IPS-NIHi7 (cell line): ENCODE measurements at regions not wholly inside any gene's neighbourhood (a gene's known extent, or its start where the extent isn't known, plus 50 kb on each side); places are given as distances from the start of the nearest gene placed in this dataset.
A peak's percentile ranks its signal among the peaks of the same experiment; 100 is the strongest.
"Not testable (repeated sequence)": the region's sequence is repeated elsewhere in the genome, so short reads cannot be mapped to it uniquely, and the experiment has no call there.

Experiments
- DNase-seq: peaks from one replicate; pipeline ENCODE4 v3.0.0; 2012; ENCODE audit warnings: mixed read lengths; ENCODE audit errors: extremely low spot score

GRCh38 chr2:176851889-176852483 is 360.6 kb upstream of the HNRNPA3 start:
- no peak for DNase-seq

GRCh38 chr2:176852667-176853066 is 359.9 kb upstream of the HNRNPA3 start:
- DNase-seq, result peak; percentile 48

GRCh38 chr2:176854062-176854461 is 358.5 kb upstream of the HNRNPA3 start:
- DNase-seq, result no peak

- no peak for DNase-seq
Observed at GRCh38 chr2:176854878-176855277, 357.7 kb upstream of the HNRNPA3 start.

- DNase-seq, result no peak
Observed at GRCh38 chr2:176856683-176857082, 355.9 kb upstream of the HNRNPA3 start.

- no peak for DNase-seq
Observed at GRCh38 chr2:176865336-176865735, 347.3 kb upstream of the HNRNPA3 start.

- DNase-seq, result peak; percentile 26
Observed at GRCh38 chr2:176872406-176872805, 340.2 kb upstream of the HNRNPA3 start.

- peak; percentile 18 for DNase-seq
Observed at GRCh38 chr2:176873403-176873802, 339.2 kb upstream of the HNRNPA3 start.

GRCh38 chr2:176876493-176877103 is 336.0 kb upstream of the HNRNPA3 start:
- no peak for DNase-seq

GRCh38 chr2:176879426-176879995 is 333.1 kb upstream of the HNRNPA3 start:
- no peak for DNase-seq

- not testable (repeated sequence) for DNase-seq
Observed at GRCh38 chr2:176882045-176882444, 330.5 kb upstream of the HNRNPA3 start.

- DNase-seq, result no peak
Observed at GRCh38 chr2:176885001-176885643, 327.5 kb upstream of the HNRNPA3 start.

- no peak for DNase-seq
Observed at GRCh38 chr2:176885661-176886060, 326.9 kb upstream of the HNRNPA3 start.

- DNase-seq, result no peak
Observed at GRCh38 chr2:176891105-176891504, 321.5 kb upstream of the HNRNPA3 start.

- no peak for DNase-seq
Observed at GRCh38 chr2:176891857-176892256, 320.7 kb upstream of the HNRNPA3 start.

GRCh38 chr2:176892676-176893226 is 319.8 kb upstream of the HNRNPA3 start:
- DNase-seq, result no peak

- DNase-seq, result no peak
Observed at GRCh38 chr2:176895158-176895557, 317.4 kb upstream of the HNRNPA3 start.

- DNase-seq, result no peak
Observed at GRCh38 chr2:176902454-176902853, 310.1 kb upstream of the HNRNPA3 start.

GRCh38 chr2:176904053-176904452 is 308.5 kb upstream of the HNRNPA3 start:
- DNase-seq, result not testable (repeated sequence)

- DNase-seq, result no peak
Observed at GRCh38 chr2:176907341-176907740, 305.3 kb upstream of the HNRNPA3 start.

- DNase-seq, result no peak
Observed at GRCh38 chr2:176910828-176911227, 301.8 kb upstream of the HNRNPA3 start.

- no peak for DNase-seq
Observed at GRCh38 chr2:176913955-176914354, 298.6 kb upstream of the HNRNPA3 start.

- no peak for DNase-seq
Observed at GRCh38 chr2:176914371-176914770, 298.2 kb upstream of the HNRNPA3 start.
